CD14-positive monocyte (primary cell): ENCODE measurements at regions not wholly inside any gene's neighbourhood (a gene's known extent, or its start where the extent isn't known, plus 50 kb on each side); places are given as distances from the start of the nearest gene placed in this dataset.

Source experiments
- DNase-seq, 3 donors: peaks; one replicate each; pipeline ENCODE4 v3.0.0-alpha.2; 2011 to 2022
- H2AFZ ChIP-seq: 2 replicates; pipeline ENCODE4 v1.6.0; 2012; ENCODE audit warnings: mild to moderate bottlenecking, low read depth, low read length, inconsistent platforms; ENCODE audit not compliant: insufficient read depth, poor library complexity, severe bottlenecking
- H3K27ac ChIP-seq, 2 donors: 1 replicate in 1 of 2; 2 replicates in 1 of 2; pipeline ENCODE4 v1.5.1; 2012 to 2013; ENCODE audit warnings: low read length in 2 of 2, control low read depth in 1 of 2, inconsistent platforms in 1 of 2, low read depth in 1 of 2, mild to moderate bottlenecking in 1 of 2
- H3K27me3 ChIP-seq, 2 donors: one replicate each; pipeline versions ENCODE4 v1.6.0 to v1.6.1; 2011 to 2013; ENCODE audit warnings: low read length in 2 of 2; ENCODE audit not compliant: control insufficient read depth in 2 of 2, insufficient read depth in 2 of 2
- H3K36me3 ChIP-seq, 2 donors: replicated peaks in 1 of 2; 1 replicate in 1 of 2; 2 replicates in 1 of 2; pipeline versions ENCODE4 v1.5.1 to v1.6.1; 2012 to 2013; ENCODE audit warnings: low read length in 2 of 2, control low read depth in 1 of 2, inconsistent platforms in 1 of 2, mild to moderate bottlenecking in 1 of 2; ENCODE audit not compliant: insufficient read depth in 2 of 2, control insufficient read depth in 1 of 2
- H3K4me1 ChIP-seq, 2 donors: 1 replicate in 1 of 2; 2 replicates in 1 of 2; pipeline versions ENCODE4 v1.5.1 to v1.6.1; 2012 to 2013; ENCODE audit warnings: low read length in 2 of 2, control low read depth in 1 of 2, inconsistent platforms in 1 of 2, mild to moderate bottlenecking in 1 of 2, moderate library complexity in 1 of 2; ENCODE audit not compliant: insufficient read depth in 2 of 2, control insufficient read depth in 1 of 2
- H3K4me2 ChIP-seq: replicated peaks from 2 replicates; pipeline ENCODE3; 2012; ENCODE audit warnings: low read length, moderate library complexity, mild to moderate bottlenecking; ENCODE audit not compliant: poor library complexity, severe bottlenecking; ENCODE audit errors: extremely low read depth
- H3K4me3 ChIP-seq, 3 experiments: fragments of 200-600 bp in 1 of 3; sonication (generic) in 1 of 3; replicated peaks in 1 of 3; 1 replicate in 2 of 3; 2 replicates in 1 of 3; pipeline ENCODE4 v1.5.1; 2011 to 2013; ENCODE audit warnings: low read length in 3 of 3, mild to moderate bottlenecking in 3 of 3, control low read depth in 2 of 3, low read depth in 2 of 3, inconsistent platforms in 1 of 3, moderate library complexity in 1 of 3
- H3K79me2 ChIP-seq: 2 replicates; pipeline ENCODE4 v1.6.0; 2012; ENCODE audit warnings: mild to moderate bottlenecking, control low read depth, inconsistent platforms, low read length, moderate library complexity; ENCODE audit not compliant: insufficient read depth
- H3K9ac ChIP-seq: 2 replicates; pipeline ENCODE4 v1.6.0; 2017; ENCODE audit warnings: low read length, mild to moderate bottlenecking; ENCODE audit not compliant: insufficient read depth, poor library complexity, severe bottlenecking
- H3K9me3 ChIP-seq, 2 donors: replicated peaks in 1 of 2; 1 replicate in 1 of 2; 2 replicates in 1 of 2; pipeline versions ENCODE4 v1.5.1 to v1.6.1; 2012 to 2013; ENCODE audit warnings: low read length in 2 of 2, control low read depth in 1 of 2; ENCODE audit not compliant: control insufficient read depth in 1 of 2, insufficient read depth in 1 of 2
- H4K20me1 ChIP-seq: 2 replicates; pipeline ENCODE4 v1.6.0; 2012; ENCODE audit warnings: mild to moderate bottlenecking, low read length, control low read depth, moderate library complexity; ENCODE audit not compliant: insufficient read depth
- H3K27ac Mint-ChIP-seq, 7 donors: one replicate each; pipeline ENCODE4 v1.8.0; 2020; ENCODE audit warnings: mild to moderate bottlenecking in 7 of 7, mixed read lengths in 7 of 7, moderate library complexity in 6 of 7, inconsistent platforms in 2 of 7
- H3K27me3 Mint-ChIP-seq, 3 donors: one replicate each; pipeline ENCODE4 v1.8.0; 2021 to 2022; ENCODE audit warnings: low read depth in 3 of 3, mild to moderate bottlenecking in 3 of 3, mixed read lengths in 3 of 3, moderate library complexity in 3 of 3, inconsistent platforms in 1 of 3
- H3K36me3 Mint-ChIP-seq, 2 donors: one replicate each; pipeline ENCODE4 v1.8.0; 2020; ENCODE audit warnings: mixed read lengths in 2 of 2, inconsistent platforms in 1 of 2, mild to moderate bottlenecking in 1 of 2
- H3K4me1 Mint-ChIP-seq: one replicate; pipeline ENCODE4 v1.8.0; 2020; ENCODE audit warnings: mild to moderate bottlenecking, mixed read lengths
- H3K4me3 Mint-ChIP-seq, 2 donors: one replicate each; pipeline ENCODE4 v1.8.0; 2020; ENCODE audit warnings: mild to moderate bottlenecking in 2 of 2, mixed read lengths in 2 of 2, moderate library complexity in 1 of 2
- H3K9me3 Mint-ChIP-seq, 7 donors: one replicate each; pipeline ENCODE4 v1.8.0; 2020 to 2022; ENCODE audit warnings: mixed read lengths in 7 of 7, mild to moderate bottlenecking in 6 of 7, moderate library complexity in 6 of 7, inconsistent platforms in 2 of 7
- CTCF ChIP-seq: fragments of 200-600 bp; IDR thresholded peaks from one replicate; pipeline ENCODE4 v1.8.0; 2022; ENCODE audit warnings: antibody characterized with exemption, mild to moderate bottlenecking
- WGBS: methylation state at CpG from one replicate; pipeline ENCODE4 v1.1.5; 2013; ENCODE audit warnings: missing lambda C conversion rate; ENCODE audit not compliant: insufficient coverage; 5-methylcytosine and 5-hydroxymethylcytosine counted together
- intact Hi-C, 2 donors: fragments of 100-400 bp; cut with micrococcal nuclease; formaldehyde crosslinking; loops; one replicate each; pipeline versions ENCODE4 v1.15.0 to v1.15.1; 2023

- Histone ChIP-seq H3K27me3 (no peaks in the 10 kb centered on the region), H3K36me3 (no peaks in the 10 kb centered on the region), H3K9ac (no peak overlapping the region), H3K4me1 (no peaks in the 10 kb centered on the region), H3K4me2 (no peak overlapping the region), H3K4me3 (no peak overlapping the region), H3K79me2 (no peaks in the 10 kb centered on the region), H3K9me3 (peaks cover 0 to 7% of the 10 kb centered on the region in 2 donors), H3K27ac (no peak overlapping the region), H2AFZ (no peak overlapping the region), H4K20me1 (no peaks in the 10 kb centered on the region)
- Mint-ChIP-seq H3K36me3 (no peaks in the 10 kb centered on the region), H3K27ac (no peak overlapping the region), H3K4me3 (no peak overlapping the region), H3K9me3 (peaks cover 0 to 5% (median 0%) of the 10 kb centered on the region in 7 donors), H3K4me1 (no peaks in the 10 kb centered on the region), H3K27me3 (peaks cover 0 to 2% (median 0%) of the 10 kb centered on the region in 3 donors)
- TF ChIP-seq CTCF = no peak
- WGBS = 96% methylated on average over 3 of the region's 3 CpGs
- DNase-seq = no peak
- intact Hi-C loops = no loop called here
Measured at GRCh38 chr10:54854843-54855242, 53.8 kb upstream of the PCDH15 start.

GRCh38 chr10:54854389-54854788 lies 53.4 kb upstream of the PCDH15 start:
- Mint-ChIP-seq H3K4me3 (no peak overlapping the region), H3K27me3 (peaks cover 0 to 2% (median 0%) of the 10 kb centered on the region in 3 donors), H3K36me3 (no peaks in the 10 kb centered on the region), H3K27ac (no peak overlapping the region), H3K9me3 (peaks cover 0 to 5% (median 0%) of the 10 kb centered on the region in 7 donors), H3K4me1 (no peaks in the 10 kb centered on the region)
- H3K27ac ChIP-seq = no peak overlapping the region
- 89% methylated on average over 2 of the region's 3 CpGs for WGBS
- no peak for DNase-seq
- H3K79me2 ChIP-seq = no peaks in the 10 kb centered on the region
- no peaks in the 10 kb centered on the region for H3K27me3 ChIP-seq
- no peak for TF ChIP-seq CTCF
- H3K9ac ChIP-seq = no peak overlapping the region
- intact Hi-C loops = no loop called here
- H2AFZ ChIP-seq = no peak overlapping the region
- no peak overlapping the region for H3K4me3 ChIP-seq
- H3K9me3 ChIP-seq = peaks cover 0 to 7% of the 10 kb centered on the region in 2 donors
- H3K36me3 ChIP-seq = no peaks in the 10 kb centered on the region
- H3K4me2 ChIP-seq = no peak overlapping the region
- no peaks in the 10 kb centered on the region for H3K4me1 ChIP-seq
- H4K20me1 ChIP-seq = no peaks in the 10 kb centered on the region
